ENCODE measurements at regions not wholly inside any gene's neighbourhood (a gene's known extent, or its start where the extent isn't known, plus 50 kb on each side); places are given as distances from the start of the nearest gene placed in this dataset.

- ATAC-seq = no peak
- Mint-ChIP-seq H3K36me3 (peaks cover 0 to 3% (median 0%) of the 10 kb centered on the region in 5 donors), H3K27me3 (no peaks in the 10 kb centered on the region), H3K4me3 (no peak overlapping the region), H3K9me3 (peaks cover 0 to 46% (median 11%) of the 10 kb centered on the region in 11 donors), H3K4me1 (no peaks in the 10 kb centered on the region), H3K27ac (no peak overlapping the region)
- ChIA-PET POLR2A (no interaction called here), CTCF (no interaction called here)
- DNase-seq = no peak
- no peaks in the 10 kb centered on the region for H3K36me3 ChIP-seq (ENCODE audit: control insufficient read depth in 2 of 3, insufficient read depth in 3 of 3, low read length in 3 of 3)
- H3K4me3 ChIP-seq (ENCODE audit: low read length) = no peak overlapping the region
- H3K9me3 ChIP-seq (ENCODE audit: control insufficient read depth in 2 of 3, low read length in 3 of 3) = peaks cover 0 to 11% (median 7%) of the 10 kb centered on the region in 3 experiments
- intact Hi-C loops (cut with micrococcal nuclease) = no loop called here
- H3K4me1 ChIP-seq (ENCODE audit: control insufficient read depth in 2 of 2, insufficient read depth in 2 of 2, low read length in 2 of 2) = no peaks in the 10 kb centered on the region
- H3K27me3 ChIP-seq (ENCODE audit: control insufficient read depth in 2 of 2, insufficient read depth in 2 of 2, low read length in 2 of 2) = no peaks in the 10 kb centered on the region
- no peak overlapping the region for H3K27ac ChIP-seq (ENCODE audit: low read depth, low read length)
Measured at GRCh38 chr10:83253011-83253671, 886.2 kb upstream of the GHITM start.

GRCh38 chr10:83254698-83255097 lies 884.6 kb upstream of the GHITM start:
- ChIA-PET POLR2A (no interaction called here), CTCF (no interaction called here)
- Mint-ChIP-seq H3K27me3 (no peaks in the 10 kb centered on the region), H3K4me1 (no peaks in the 10 kb centered on the region), H3K9me3 (peaks cover 2 to 39% (median 12%) of the 10 kb centered on the region in 11 donors), H3K4me3 (no peak overlapping the region), H3K36me3 (peaks cover 0 to 3% (median 0%) of the 10 kb centered on the region in 5 donors), H3K27ac (no peak overlapping the region)
- no peaks in the 10 kb centered on the region for H3K4me1 ChIP-seq (ENCODE audit: control insufficient read depth in 2 of 2, insufficient read depth in 2 of 2, low read length in 2 of 2)
- H3K9me3 ChIP-seq (ENCODE audit: control insufficient read depth in 2 of 3, low read length in 3 of 3) = peaks cover 0 to 11% (median 7%) of the 10 kb centered on the region in 3 experiments
- H3K4me3 ChIP-seq (ENCODE audit: low read length) = no peak overlapping the region
- DNase-seq (no peak), ATAC-seq (no peak)
- H3K27me3 ChIP-seq (ENCODE audit: control insufficient read depth in 2 of 2, insufficient read depth in 2 of 2, low read length in 2 of 2) = no peaks in the 10 kb centered on the region
- no peak overlapping the region for H3K27ac ChIP-seq (ENCODE audit: low read depth, low read length)
- no peaks in the 10 kb centered on the region for H3K36me3 ChIP-seq (ENCODE audit: control insufficient read depth in 2 of 3, insufficient read depth in 3 of 3, low read length in 3 of 3)
- intact Hi-C loops (cut with micrococcal nuclease) = no loop called here

- CTCF ChIA-PET = no interaction called here
- intact Hi-C loops (cut with micrococcal nuclease) = no loop called here
Measured at GRCh38 chr10:83262434-83262833, 876.9 kb upstream of the GHITM start.

GRCh38 chr10:83272666-83273434 lies 866.5 kb upstream of the GHITM start:
- DNase-seq = no peak
- intact Hi-C loops (cut with micrococcal nuclease) = no loop called here

More at GRCh38 chr10:83262434-83262833, 876.9 kb upstream of the GHITM start:
- Histone ChIP-seq H3K9me3 (ENCODE audit: control insufficient read depth in 2 of 3, low read length in 3 of 3) (no peaks in the 10 kb centered on the region), H3K4me3 (ENCODE audit: low read length) (no peak overlapping the region), H3K36me3 (ENCODE audit: control insufficient read depth in 2 of 3, insufficient read depth in 3 of 3, low read length in 3 of 3) (no peaks in the 10 kb centered on the region), H3K27me3 (ENCODE audit: control insufficient read depth in 2 of 2, insufficient read depth in 2 of 2, low read length in 2 of 2) (no peaks in the 10 kb centered on the region), H3K27ac (ENCODE audit: low read depth, low read length) (no peak overlapping the region), H3K4me1 (ENCODE audit: control insufficient read depth in 2 of 2, insufficient read depth in 2 of 2, low read length in 2 of 2) (no peaks in the 10 kb centered on the region)
- no peaks in the 10 kb centered on the region for H3K36me3 Mint-ChIP-seq
- DNase-seq = no peak
- peaks cover 1 to 41% (median 6%) of the 10 kb centered on the region in 11 donors for H3K9me3 Mint-ChIP-seq
- no peaks in the 10 kb centered on the region for H3K27me3 Mint-ChIP-seq
- no peak overlapping the region for H3K4me3 Mint-ChIP-seq
- no peak overlapping the region for H3K27ac Mint-ChIP-seq
- POLR2A ChIA-PET = no interaction called here
- H3K4me1 Mint-ChIP-seq = no peaks in the 10 kb centered on the region
- ATAC-seq = no peak

GRCh38 chr10:83274088-83274487 lies 865.2 kb upstream of the GHITM start:
- H3K4me3 Mint-ChIP-seq = no peak overlapping the region
- POLR2A ChIA-PET = no interaction called here
- ATAC-seq (no peak), DNase-seq (no peak)
- CTCF ChIA-PET = no interaction called here
- H3K4me1 ChIP-seq (ENCODE audit: control insufficient read depth in 2 of 2, insufficient read depth in 2 of 2, low read length in 2 of 2) = no peaks in the 10 kb centered on the region
- H3K9me3 Mint-ChIP-seq = peaks cover 0 to 11% (median 2%) of the 10 kb centered on the region in 11 donors
- no peak overlapping the region for H3K27ac Mint-ChIP-seq
- intact Hi-C loops (cut with micrococcal nuclease) = no loop called here
- no peaks in the 10 kb centered on the region for H3K9me3 ChIP-seq (ENCODE audit: control insufficient read depth in 2 of 3, low read length in 3 of 3)
- no peaks in the 10 kb centered on the region for H3K27me3 Mint-ChIP-seq
- H3K4me1 Mint-ChIP-seq = no peaks in the 10 kb centered on the region
- H3K27ac ChIP-seq (ENCODE audit: low read depth, low read length) = no peak overlapping the region
- H3K27me3 ChIP-seq (ENCODE audit: control insufficient read depth in 2 of 2, insufficient read depth in 2 of 2, low read length in 2 of 2) = no peaks in the 10 kb centered on the region
- H3K4me3 ChIP-seq (ENCODE audit: low read length) = no peak overlapping the region
- no peaks in the 10 kb centered on the region for H3K36me3 ChIP-seq (ENCODE audit: control insufficient read depth in 2 of 3, insufficient read depth in 3 of 3, low read length in 3 of 3)
- H3K36me3 Mint-ChIP-seq = no peaks in the 10 kb centered on the region

More at GRCh38 chr10:83272666-83273434, 866.5 kb upstream of the GHITM start:
- H3K27ac Mint-ChIP-seq = no peak overlapping the region
- ChIA-PET POLR2A (no interaction called here), CTCF (no interaction called here)
- H3K4me1 Mint-ChIP-seq = no peaks in the 10 kb centered on the region
- H3K27ac ChIP-seq (ENCODE audit: low read depth, low read length) = no peak overlapping the region
- H3K9me3 Mint-ChIP-seq = peaks cover 0 to 10% (median 2%) of the 10 kb centered on the region in 11 donors
- H3K36me3 ChIP-seq (ENCODE audit: control insufficient read depth in 2 of 3, insufficient read depth in 3 of 3, low read length in 3 of 3) = no peaks in the 10 kb centered on the region
- no peaks in the 10 kb centered on the region for H3K27me3 ChIP-seq (ENCODE audit: control insufficient read depth in 2 of 2, insufficient read depth in 2 of 2, low read length in 2 of 2)
- H3K4me3 ChIP-seq (ENCODE audit: low read length) = no peak overlapping the region
- no peaks in the 10 kb centered on the region for H3K36me3 Mint-ChIP-seq
- ATAC-seq = no peak
- no peaks in the 10 kb centered on the region for H3K9me3 ChIP-seq (ENCODE audit: control insufficient read depth in 2 of 3, low read length in 3 of 3)
- H3K27me3 Mint-ChIP-seq = no peaks in the 10 kb centered on the region
- no peak overlapping the region for H3K4me3 Mint-ChIP-seq
- no peaks in the 10 kb centered on the region for H3K4me1 ChIP-seq (ENCODE audit: control insufficient read depth in 2 of 2, insufficient read depth in 2 of 2, low read length in 2 of 2)

GRCh38 chr10:83276971-83277370 lies 862.3 kb upstream of the GHITM start:
- Histone ChIP-seq H3K4me1 (ENCODE audit: control insufficient read depth in 2 of 2, insufficient read depth in 2 of 2, low read length in 2 of 2) (no peaks in the 10 kb centered on the region), H3K36me3 (ENCODE audit: control insufficient read depth in 2 of 3, insufficient read depth in 3 of 3, low read length in 3 of 3) (no peaks in the 10 kb centered on the region), H3K27ac (ENCODE audit: low read depth, low read length) (no peak overlapping the region), H3K9me3 (ENCODE audit: control insufficient read depth in 2 of 3, low read length in 3 of 3) (no peaks in the 10 kb centered on the region), H3K4me3 (ENCODE audit: low read length) (no peak overlapping the region), H3K27me3 (ENCODE audit: control insufficient read depth in 2 of 2, insufficient read depth in 2 of 2, low read length in 2 of 2) (no peaks in the 10 kb centered on the region)
- intact Hi-C loops (cut with micrococcal nuclease) = no loop called here
- DNase-seq = no peak
- Mint-ChIP-seq H3K27me3 (no peaks in the 10 kb centered on the region), H3K36me3 (no peaks in the 10 kb centered on the region), H3K4me3 (no peak overlapping the region), H3K9me3 (peaks cover 0 to 12% (median 0%) of the 10 kb centered on the region in 11 donors), H3K4me1 (no peaks in the 10 kb centered on the region), H3K27ac (no peak overlapping the region)
- ATAC-seq = no peak
- ChIA-PET POLR2A (no interaction called here), CTCF (no interaction called here)

GRCh38 chr10:83283151-83283550 lies 856.2 kb upstream of the GHITM start:
- Histone ChIP-seq H3K4me1 (ENCODE audit: control insufficient read depth in 2 of 2, insufficient read depth in 2 of 2, low read length in 2 of 2) (no peaks in the 10 kb centered on the region), H3K36me3 (ENCODE audit: control insufficient read depth in 2 of 3, insufficient read depth in 3 of 3, low read length in 3 of 3) (no peaks in the 10 kb centered on the region), H3K27me3 (ENCODE audit: control insufficient read depth in 2 of 2, insufficient read depth in 2 of 2, low read length in 2 of 2) (no peaks in the 10 kb centered on the region), H3K27ac (ENCODE audit: low read depth, low read length) (no peak overlapping the region), H3K4me3 (ENCODE audit: low read length) (no peak overlapping the region), H3K9me3 (ENCODE audit: control insufficient read depth in 2 of 3, low read length in 3 of 3) (no peaks in the 10 kb centered on the region)
- CTCF ChIA-PET = no interaction called here
- Mint-ChIP-seq H3K9me3 (peaks cover 0 to 20% (median 3%) of the 10 kb centered on the region in 11 donors), H3K27ac (no peak overlapping the region), H3K27me3 (no peaks in the 10 kb centered on the region), H3K4me1 (no peaks in the 10 kb centered on the region), H3K36me3 (no peaks in the 10 kb centered on the region), H3K4me3 (no peak overlapping the region)
- POLR2A ChIA-PET = no interaction called here
- intact Hi-C loops (cut with micrococcal nuclease) = no loop called here
- DNase-seq = no peak
- ATAC-seq = no peak

All from naive thymus-derived CD4-positive, alpha-beta T cell (primary cell).